ENCODE measurements at regions not wholly inside any gene's neighbourhood (a gene's known extent, or its start where the extent isn't known, plus 50 kb on each side); places are given as distances from the start of the nearest gene placed in this dataset.

DNA sequence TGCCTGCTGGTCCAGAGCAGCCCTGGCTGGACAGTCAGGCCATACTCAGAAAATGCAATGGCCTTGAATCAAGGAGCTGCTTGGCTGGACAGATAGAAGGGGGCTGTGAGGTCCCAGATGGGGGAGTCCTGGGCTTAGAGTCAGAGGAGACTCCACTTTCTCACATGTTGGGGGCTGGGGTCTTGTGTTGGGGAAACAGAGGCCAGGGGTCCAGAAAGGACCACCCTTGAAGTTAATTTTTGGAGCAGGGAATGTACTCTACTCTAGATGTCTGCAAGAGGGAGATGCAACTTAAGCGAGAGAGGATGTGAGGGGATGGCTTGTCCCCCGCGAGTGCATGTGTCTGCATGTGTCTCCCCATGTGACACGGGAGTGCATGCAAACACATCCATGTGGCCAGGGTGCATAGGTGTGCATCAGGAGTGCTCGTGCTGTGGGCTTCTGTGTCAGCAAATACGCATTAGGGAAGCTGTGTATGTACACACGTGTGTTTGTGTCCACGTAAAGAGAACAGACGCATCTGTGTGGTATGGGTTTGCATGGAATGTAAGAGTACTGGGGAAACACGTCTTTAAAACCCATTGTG is 303.2 kb downstream of the MYCN start:
- Histone ChIP-seq H3K9ac (ENCODE audit: low read length) (no peak overlapping the region), H3K27me3 (ENCODE audit: low read length) (no peaks in the 10 kb centered on the region), H3K79me2 (ENCODE audit: insufficient read depth, low read length) (no peaks in the 10 kb centered on the region), H4K20me1 (ENCODE audit: low read depth, low read length) (no peaks in the 10 kb centered on the region), H3K4me2 (ENCODE audit: low read depth, low read length, poor library complexity, severe bottlenecking) (no peak overlapping the region), H3K4me3 (ENCODE audit: insufficient read depth, low read length, poor library complexity, severe bottlenecking) (no peak overlapping the region), H3F3A (ENCODE audit: insufficient read depth) (no peaks in the 10 kb centered on the region), H3K36me3 (ENCODE audit: low read length) (no peaks in the 10 kb centered on the region), H3K9me3 (ENCODE audit: insufficient read depth, low read length) (no peaks in the 10 kb centered on the region), H3K27ac (ENCODE audit: low read depth, low read length) (no peak overlapping the region), H2AFZ (ENCODE audit: low read depth, low read length, severe bottlenecking) (no peak overlapping the region), H3K9me2 (replicated peaks; ENCODE audit: insufficient read depth, low read length) (no peaks in the 10 kb centered on the region)
- no peak for TF ChIP-seq EZH2phosphoT487 (conservative IDR thresholded peaks at IDR 0.05; ENCODE audit: low read length)
- TF ChIP-seq, protein P1, sequence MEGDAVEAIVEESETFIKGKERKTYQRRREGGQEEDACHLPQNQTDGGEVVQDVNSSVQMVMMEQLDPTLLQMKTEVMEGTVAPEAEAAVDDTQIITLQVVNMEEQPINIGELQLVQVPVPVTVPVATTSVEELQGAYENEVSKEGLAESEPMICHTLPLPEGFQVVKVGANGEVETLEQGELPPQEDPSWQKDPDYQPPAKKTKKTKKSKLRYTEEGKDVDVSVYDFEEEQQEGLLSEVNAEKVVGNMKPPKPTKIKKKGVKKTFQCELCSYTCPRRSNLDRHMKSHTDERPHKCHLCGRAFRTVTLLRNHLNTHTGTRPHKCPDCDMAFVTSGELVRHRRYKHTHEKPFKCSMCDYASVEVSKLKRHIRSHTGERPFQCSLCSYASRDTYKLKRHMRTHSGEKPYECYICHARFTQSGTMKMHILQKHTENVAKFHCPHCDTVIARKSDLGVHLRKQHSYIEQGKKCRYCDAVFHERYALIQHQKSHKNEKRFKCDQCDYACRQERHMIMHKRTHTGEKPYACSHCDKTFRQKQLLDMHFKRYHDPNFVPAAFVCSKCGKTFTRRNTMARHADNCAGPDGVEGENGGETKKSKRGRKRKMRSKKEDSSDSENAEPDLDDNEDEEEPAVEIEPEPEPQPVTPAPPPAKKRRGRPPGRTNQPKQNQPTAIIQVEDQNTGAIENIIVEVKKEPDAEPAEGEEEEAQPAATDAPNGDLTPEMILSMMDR (IDR thresholded peaks at IDR 0.05; ENCODE audit: insufficient read depth, low read length, poor library complexity, severe bottlenecking): no peak

DNA sequence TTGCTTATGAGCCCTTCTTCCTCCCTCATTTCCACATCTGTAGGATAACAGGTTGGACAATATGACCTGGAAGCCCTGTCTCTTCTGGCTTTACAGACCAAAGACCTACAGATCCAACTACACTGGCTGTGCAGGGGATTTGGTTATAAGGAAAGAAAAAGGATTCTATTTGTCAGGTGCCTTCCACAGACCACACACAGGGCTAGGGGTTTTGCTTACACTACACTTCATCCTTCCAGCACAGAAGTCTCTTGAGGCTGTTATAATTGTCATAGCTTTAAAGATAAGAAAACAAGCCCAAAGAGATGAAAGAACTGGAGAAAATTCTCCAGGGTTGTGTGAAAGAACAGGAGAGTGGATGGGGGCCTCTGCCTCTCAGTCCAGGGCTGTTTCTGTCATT is 302.6 kb downstream of the MYCN start:
- Histone ChIP-seq H2AFZ (ENCODE audit: low read depth, low read length, severe bottlenecking) (no peak overlapping the region), H3K9me2 (replicated peaks; ENCODE audit: insufficient read depth, low read length) (no peaks in the 10 kb centered on the region), H3K27ac (ENCODE audit: low read depth, low read length) (no peak overlapping the region), H3K79me2 (ENCODE audit: insufficient read depth, low read length) (no peaks in the 10 kb centered on the region), H3K4me2 (ENCODE audit: low read depth, low read length, poor library complexity, severe bottlenecking) (no peak overlapping the region), H3K27me3 (ENCODE audit: low read length) (no peaks in the 10 kb centered on the region), H3K36me3 (ENCODE audit: low read length) (no peaks in the 10 kb centered on the region), H3K4me3 (ENCODE audit: insufficient read depth, low read length, poor library complexity, severe bottlenecking) (no peak overlapping the region), H3K9me3 (ENCODE audit: insufficient read depth, low read length) (no peaks in the 10 kb centered on the region), H3F3A (ENCODE audit: insufficient read depth) (no peaks in the 10 kb centered on the region), H3K9ac (ENCODE audit: low read length) (no peak overlapping the region), H4K20me1 (ENCODE audit: low read depth, low read length) (no peaks in the 10 kb centered on the region)
- TF ChIP-seq, protein P1 (IDR thresholded peaks at IDR 0.05; ENCODE audit: insufficient read depth, low read length, poor library complexity, severe bottlenecking): no peak
- no peak for TF ChIP-seq EZH2phosphoT487 (conservative IDR thresholded peaks at IDR 0.05; ENCODE audit: low read length)

- no peak overlapping the region for H2AFZ ChIP-seq (ENCODE audit: low read depth, low read length, severe bottlenecking)
- H3K27me3 ChIP-seq (ENCODE audit: low read length): no peaks in the 10 kb centered on the region
- H3K27ac ChIP-seq (ENCODE audit: low read depth, low read length): no peak overlapping the region
- no peaks in the 10 kb centered on the region for H4K20me1 ChIP-seq (ENCODE audit: low read depth, low read length)
- no peaks in the 10 kb centered on the region for H3K9me2 ChIP-seq (replicated peaks; ENCODE audit: insufficient read depth, low read length)
- H3K4me2 ChIP-seq (ENCODE audit: low read depth, low read length, poor library complexity, severe bottlenecking): no peak overlapping the region
- no peaks in the 10 kb centered on the region for H3K9me3 ChIP-seq (ENCODE audit: insufficient read depth, low read length)
- H3K79me2 ChIP-seq (ENCODE audit: insufficient read depth, low read length): no peaks in the 10 kb centered on the region
- H3K4me3 ChIP-seq (ENCODE audit: insufficient read depth, low read length, poor library complexity, severe bottlenecking): no peak overlapping the region
- H3F3A ChIP-seq (ENCODE audit: insufficient read depth): no peaks in the 10 kb centered on the region
- H3K36me3 ChIP-seq (ENCODE audit: low read length): no peaks in the 10 kb centered on the region
- TF ChIP-seq EZH2phosphoT487 (conservative IDR thresholded peaks at IDR 0.05; ENCODE audit: low read length): no peak
- TF ChIP-seq, protein P1 (IDR thresholded peaks at IDR 0.05; ENCODE audit: insufficient read depth, low read length, poor library complexity, severe bottlenecking): no peak
- no peak overlapping the region for H3K9ac ChIP-seq (ENCODE audit: low read length)
These were observed 301.1 kb downstream of the MYCN start for GRCh38 chr2:16241166-16242160.
